Activated CD8-positive, alpha-beta T cell treated with anti-CD3 and anti-CD28 coated beads for 36 hours (primary cell): ENCODE measurements at regions not wholly inside any gene's neighbourhood (a gene's known extent, or its start where the extent isn't known, plus 50 kb on each side); places are given as distances from the start of the nearest gene placed in this dataset.

Experiments
- ATAC-seq: fragments of 200-7000 bp; cut with Tn5 transposase; one replicate; pipeline ENCODE4 v1.10.0; 2021; ENCODE audit warnings: mild to moderate bottlenecking, moderate library complexity
- CTCF ChIA-PET: fragments of 350-600 bp; sonication (Branson Sonifier 250); formaldehyde crosslinking; loops from one replicate; lab custom pipeline; 2021; ENCODE audit warnings: antibody characterized with exemption; lab: Charles Lee
- POLR2A ChIA-PET: fragments of 350-600 bp; sonication (Branson Sonifier 250); formaldehyde crosslinking; loops from one replicate; lab custom pipeline; 2021; ENCODE audit warnings: antibody characterized with exemption; lab: Charles Lee
- DNase-seq: peaks from one replicate; pipeline ENCODE4 v3.0.0-alpha.2; 2020
- H3K27ac Mint-ChIP-seq: one replicate; pipeline ENCODE4 v1.8.0; 2021; ENCODE audit warnings: mild to moderate bottlenecking, mixed read lengths
- H3K27me3 Mint-ChIP-seq: one replicate; pipeline ENCODE4 v1.8.0; 2021; ENCODE audit warnings: mixed read lengths
- H3K36me3 Mint-ChIP-seq: one replicate; pipeline ENCODE4 v1.8.0; 2021; ENCODE audit warnings: low read depth, mixed read lengths
- H3K4me1 Mint-ChIP-seq: one replicate; pipeline ENCODE4 v1.8.0; 2021; ENCODE audit warnings: low read depth, mixed read lengths
- H3K4me3 Mint-ChIP-seq: one replicate; pipeline ENCODE4 v1.8.0; 2021; ENCODE audit warnings: mild to moderate bottlenecking, moderate library complexity, mixed read lengths
- H3K9me3 Mint-ChIP-seq: one replicate; pipeline ENCODE4 v1.8.0; 2021; ENCODE audit warnings: mixed read lengths
- CTCF ChIP-seq: fragments of 200-600 bp; IDR thresholded peaks from one replicate; pipeline ENCODE4 v1.8.0; 2022; ENCODE audit warnings: antibody characterized with exemption, mild to moderate bottlenecking
- intact Hi-C: fragments of 100-400 bp; cut with micrococcal nuclease; formaldehyde crosslinking; loops from one replicate; pipeline ENCODE4 v1.10.0; 2022

DNA sequence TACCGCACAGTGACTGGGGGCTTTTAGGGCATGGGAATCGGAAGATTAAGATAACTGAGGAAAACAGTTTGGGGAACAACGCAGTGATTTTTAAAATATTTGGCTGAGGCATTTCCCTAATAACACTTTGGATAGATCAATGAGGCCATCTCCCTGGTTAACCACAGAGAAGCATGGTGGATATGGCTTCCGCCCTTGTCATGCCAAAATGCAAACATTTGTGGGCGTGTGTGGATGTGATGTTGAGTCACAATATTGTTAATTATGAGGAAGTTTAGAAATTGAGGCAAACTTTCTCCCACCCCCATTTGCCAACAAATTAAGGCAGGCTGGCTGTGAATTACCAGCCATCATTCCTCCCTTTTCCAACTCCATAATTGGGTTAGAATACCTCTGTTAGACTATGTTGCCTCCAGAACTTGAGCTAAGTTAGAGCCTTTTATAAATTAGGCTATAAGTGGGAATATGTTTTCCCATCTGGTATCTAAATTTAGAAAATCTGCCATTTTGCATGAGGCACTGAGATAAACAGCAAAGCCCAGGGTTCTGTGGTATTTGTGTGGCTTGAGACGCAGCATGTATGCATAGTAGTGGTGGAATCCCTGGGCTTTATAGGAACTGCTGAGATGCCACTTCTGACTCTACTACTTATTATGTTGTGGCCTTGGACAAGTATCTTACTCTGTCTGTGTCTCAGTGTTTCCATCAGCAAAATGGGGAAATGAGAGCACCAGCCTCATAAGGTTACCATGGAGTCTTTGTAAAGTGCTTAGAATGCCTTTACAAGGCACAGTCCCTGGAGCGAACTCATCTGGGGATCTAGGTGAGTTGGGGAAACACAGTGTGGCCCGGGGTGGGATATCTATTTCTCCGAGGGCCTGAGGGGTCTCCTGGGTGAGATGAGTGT, 154.6 kb downstream of the C1orf94 start:
- TF ChIP-seq CTCF = no peak
- CTCF ChIA-PET = no interaction called here
- Mint-ChIP-seq H3K4me1 (no peaks in the 10 kb centered on the region), H3K9me3 (no peaks in the 10 kb centered on the region), H3K36me3 (no peaks in the 10 kb centered on the region), H3K27me3 (peaks cover 10% of the 10 kb centered on the region), H3K27ac (no peak overlapping the region), H3K4me3 (no peak overlapping the region)
- intact Hi-C loops = no loop called here
- DNase-seq (no peak), ATAC-seq (no peak)
- POLR2A ChIA-PET = no interaction called here

DNA sequence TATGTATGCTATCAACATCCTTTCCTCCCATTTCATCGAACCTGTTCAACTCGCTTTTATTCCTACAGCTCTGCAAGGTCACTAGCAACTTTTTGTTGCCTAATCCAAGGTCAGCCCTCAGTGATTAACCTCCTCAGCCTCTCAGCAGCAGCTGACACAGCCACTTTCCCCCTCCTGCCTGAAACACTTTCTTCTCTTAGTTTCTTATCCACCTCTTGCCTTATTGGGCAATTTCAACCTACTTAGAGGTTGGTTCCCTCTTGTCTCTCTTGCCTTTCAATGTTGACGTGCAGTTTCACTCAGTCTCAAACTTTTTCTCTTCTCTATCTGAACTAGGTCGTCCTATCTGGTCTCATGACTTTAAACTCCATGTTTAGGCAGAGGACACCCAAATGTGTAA, 156.3 kb downstream of the C1orf94 start:
- no peaks in the 10 kb centered on the region for H3K36me3 Mint-ChIP-seq
- no peak for DNase-seq
- H3K4me3 Mint-ChIP-seq = no peak overlapping the region
- peaks cover 8% of the 10 kb centered on the region for H3K27me3 Mint-ChIP-seq
- H3K9me3 Mint-ChIP-seq = no peaks in the 10 kb centered on the region
- POLR2A ChIA-PET = no interaction called here
- TF ChIP-seq CTCF = no peak
- ATAC-seq = no peak
- intact Hi-C loops = no loop called here
- CTCF ChIA-PET = no interaction called here
- H3K27ac Mint-ChIP-seq = no peak overlapping the region
- H3K4me1 Mint-ChIP-seq = no peaks in the 10 kb centered on the region

GRCh38 chr1:34338871-34339270, 162.2 kb downstream of the C1orf94 start:
- intact Hi-C loops = no loop called here
- no peak for TF ChIP-seq CTCF
- ATAC-seq (no peak), DNase-seq (no peak)
- ChIA-PET CTCF (no interaction called here), POLR2A (no interaction called here)
- no peaks in the 10 kb centered on the region for H3K9me3 Mint-ChIP-seq
- H3K4me1 Mint-ChIP-seq = no peaks in the 10 kb centered on the region
- H3K27ac Mint-ChIP-seq = no peak overlapping the region
- no peaks in the 10 kb centered on the region for H3K36me3 Mint-ChIP-seq
- no peak overlapping the region for H3K4me3 Mint-ChIP-seq
- H3K27me3 Mint-ChIP-seq = peaks cover 19% of the 10 kb centered on the region

GRCh38 chr1:34341896-34342295, 165.2 kb downstream of the C1orf94 start:
- Mint-ChIP-seq H3K9me3 (no peaks in the 10 kb centered on the region), H3K4me3 (no peak overlapping the region), H3K27me3 (peaks cover 17% of the 10 kb centered on the region), H3K36me3 (no peaks in the 10 kb centered on the region), H3K4me1 (no peaks in the 10 kb centered on the region), H3K27ac (no peak overlapping the region)
- no peak for TF ChIP-seq CTCF
- intact Hi-C loops = no loop called here
- ATAC-seq = no peak
- ChIA-PET POLR2A (no interaction called here), CTCF (no interaction called here)
- DNase-seq = no peak

GRCh38 chr1:34342334-34342733, 165.6 kb downstream of the C1orf94 start:
- DNase-seq (no peak), ATAC-seq (no peak)
- Mint-ChIP-seq H3K9me3 (no peaks in the 10 kb centered on the region), H3K4me3 (no peak overlapping the region), H3K4me1 (no peaks in the 10 kb centered on the region), H3K27ac (no peak overlapping the region), H3K27me3 (peaks cover 18% of the 10 kb centered on the region), H3K36me3 (no peaks in the 10 kb centered on the region)
- POLR2A ChIA-PET = interaction anchor here (1.1 kb wide), 1 partner anchor 7 kb away, joined by 3 read pairs; no protein-coding TSS in a partner anchor
- no peak for TF ChIP-seq CTCF
- CTCF ChIA-PET = no interaction called here
- intact Hi-C loops = no loop called here
